Motor neuron (in vitro differentiated cells): ENCODE measurements at regions not wholly inside any gene's neighbourhood (a gene's known extent, or its start where the extent isn't known, plus 50 kb on each side); places are given as distances from the start of the nearest gene placed in this dataset.

Experiments used
- ATAC-seq, 8 experiments: fragments of 200-7000 bp; cut with Tn5 transposase; replicated peaks in 6 of 8; 2 replicates each; pipeline ENCODE4 v1.8.0; 2021; ENCODE audit warnings: mild to moderate bottlenecking in 8 of 8, moderate library complexity in 8 of 8
- H3K27ac ChIP-seq, 2 donors: fragments of 250-450 bp; sonication (Bioruptor Pico); 2 replicates each; pipeline ENCODE4 v1.9.0; 2021; ENCODE audit warnings: antibody characterized with exemption in 2 of 2, mild to moderate bottlenecking in 2 of 2, moderate library complexity in 1 of 2
- H3K4me1 ChIP-seq, 2 donors: fragments of 250-450 bp; sonication (Bioruptor Pico); replicated peaks in 1 of 2; 2 replicates each; pipeline ENCODE4 v1.6.1; 2021; ENCODE audit warnings: antibody characterized with exemption in 2 of 2, mild to moderate bottlenecking in 2 of 2, moderate library complexity in 1 of 2
- H3K4me3 ChIP-seq, 5 donors: fragments of 250-450 bp; sonication (Bioruptor Pico); 2 replicates each; pipeline ENCODE4 v1.9.0; 2021; ENCODE audit warnings: antibody characterized with exemption in 5 of 5, mild to moderate bottlenecking in 5 of 5, moderate library complexity in 4 of 5
- WGBS, 10 experiments: fragments of 450-650 bp; shearing (Covaris generic); methylation state at CpG; one replicate each; pipeline ENCODE4 v1.0.0; 2022; 5-methylcytosine and 5-hydroxymethylcytosine counted together
- in situ Hi-C, 9 experiments: fragments of 400-800 bp; cut with MboI; loops; one replicate each; pipeline ENCODE4 v1.15.0; 2021; ENCODE audit warnings: low sequenced_read_pairs in 9 of 9, low pct_unique_long_range_greater_than_20kb in 2 of 9; ENCODE audit not compliant: unreplicated experiment in 9 of 9

GRCh38 chr12:84553331-84554117 lies 359.1 kb downstream of the SLC6A15 start:
- Histone ChIP-seq H3K27ac (no peak overlapping the region), H3K4me1 (peaks cover 0 to 5% of the 10 kb centered on the region in 2 donors), H3K4me3 (no peak overlapping the region)
- in situ Hi-C loops = no loop called here
- no peak for ATAC-seq
- 87 to 100% (median 93%) methylated on average over 1 to 5 of the region's 5 CpGs for WGBS, 10 experiments

- in situ Hi-C loops = no loop called here
- H3K4me3 ChIP-seq = no peak overlapping the region
- WGBS, 10 experiments = 80 to 100% (median 88%) methylated on average over 1 of the region's 1 CpG; no CpG with 5 or more reads in 3 of the 10 experiments
- peaks cover 0 to 5% of the 10 kb centered on the region in 2 donors for H3K4me1 ChIP-seq
- ATAC-seq = no peak
- no peak overlapping the region for H3K27ac ChIP-seq
These were observed 361.2 kb downstream of the SLC6A15 start for GRCh38 chr12:84551373-84551772.

DNA sequence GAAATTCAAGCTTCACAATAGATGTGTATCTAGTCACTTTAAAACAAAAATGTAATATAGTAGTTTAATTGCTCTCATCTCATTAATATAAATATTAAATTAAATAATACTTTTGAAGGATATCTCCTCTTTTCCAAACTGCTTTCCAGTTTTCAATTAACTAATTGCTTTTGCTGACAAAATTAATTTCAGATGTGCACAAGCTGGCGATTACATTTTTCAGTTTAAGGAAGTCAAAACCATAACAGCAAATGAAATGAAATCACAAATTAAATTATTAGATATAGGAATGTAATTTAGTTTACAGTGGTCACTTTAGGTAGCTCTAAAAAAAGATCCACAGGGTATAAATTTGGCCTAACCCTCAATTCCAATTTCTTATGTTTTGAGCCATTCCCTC lies 362.1 kb downstream of the SLC6A15 start:
- 18 to 100% (median 83%) methylated on average over 1 of the region's 1 CpG; no CpG with 5 or more reads in 1 of the 10 experiments for WGBS, 10 experiments
- in situ Hi-C loops = no loop called here
- H3K27ac ChIP-seq = no peak overlapping the region
- H3K4me3 ChIP-seq = no peak overlapping the region
- peaks cover 0 to 5% of the 10 kb centered on the region in 2 donors for H3K4me1 ChIP-seq
- no peak for ATAC-seq

GRCh38 chr12:84542289-84542688 lies 370.3 kb downstream of the SLC6A15 start:
- ATAC-seq = no peak
- H3K4me3 ChIP-seq = no peak overlapping the region
- H3K4me1 ChIP-seq = no peaks in the 10 kb centered on the region
- no peak overlapping the region for H3K27ac ChIP-seq
- in situ Hi-C loops = no loop called here

DNA sequence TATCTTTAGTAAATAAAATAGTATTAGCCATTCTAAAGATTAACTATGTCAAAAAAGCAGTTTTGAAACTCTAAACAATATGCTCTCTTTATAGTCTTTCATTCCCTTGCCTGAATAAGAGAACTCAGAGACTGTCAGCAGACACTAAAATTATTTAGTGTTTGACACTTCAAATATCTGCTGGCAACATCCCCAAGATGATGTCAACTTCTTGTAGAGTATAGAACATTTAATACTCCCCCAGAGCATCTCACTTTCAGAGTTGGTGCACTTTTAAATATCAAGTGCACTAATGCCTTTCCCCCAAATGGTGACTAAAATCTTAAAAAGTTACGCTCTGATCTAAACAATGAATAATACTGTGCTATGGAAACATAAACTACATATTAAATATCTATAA lies 374.9 kb downstream of the SLC6A15 start:
- in situ Hi-C loops = no loop called here
- 63 to 100% (median 100%) methylated on average over 1 of the region's 1 CpG; no CpG with 5 or more reads in 5 of the 10 experiments for WGBS, 10 experiments
- no peak for ATAC-seq
- Histone ChIP-seq H3K27ac (no peak overlapping the region), H3K4me1 (no peaks in the 10 kb centered on the region), H3K4me3 (no peak overlapping the region)

- 10 to 100% (median 87%) methylated on average over 1 to 2 of the region's 2 CpGs for WGBS, 10 experiments
- Histone ChIP-seq H3K4me3 (no peak overlapping the region), H3K4me1 (peaks cover 0 to 7% of the 10 kb centered on the region in 2 donors), H3K27ac (no peak overlapping the region)
- in situ Hi-C loops = loop anchor here in 1 of 9 experiments (25.0 kb wide), 1 partner anchor 325 kb away; no protein-coding TSS in a partner anchor
- no peak for ATAC-seq
These were observed 399.8 kb downstream of the SLC6A15 start for GRCh38 chr12:84512751-84513150.

- no peak overlapping the region for H3K4me3 ChIP-seq
- H3K4me1 ChIP-seq = peaks cover 0 to 10% of the 10 kb centered on the region in 2 donors
- 0 to 100% (median 83%) methylated on average over 1 to 2 of the region's 2 CpGs; no CpG with 5 or more reads in 1 of the 10 experiments for WGBS, 10 experiments
- ATAC-seq = peak in 5 of 8 experiments; percentile 12 to 66 (median 59)
- H3K27ac ChIP-seq = no peak overlapping the region
- in situ Hi-C loops = loop anchor here in 1 of 9 experiments (10.0 to 25.0 kb wide), 2 partner anchors 328 to 684 kb away; no protein-coding TSS in a partner anchor
These were observed 403.7 kb downstream of the SLC6A15 start for GRCh38 chr12:84508851-84509260.

DNA sequence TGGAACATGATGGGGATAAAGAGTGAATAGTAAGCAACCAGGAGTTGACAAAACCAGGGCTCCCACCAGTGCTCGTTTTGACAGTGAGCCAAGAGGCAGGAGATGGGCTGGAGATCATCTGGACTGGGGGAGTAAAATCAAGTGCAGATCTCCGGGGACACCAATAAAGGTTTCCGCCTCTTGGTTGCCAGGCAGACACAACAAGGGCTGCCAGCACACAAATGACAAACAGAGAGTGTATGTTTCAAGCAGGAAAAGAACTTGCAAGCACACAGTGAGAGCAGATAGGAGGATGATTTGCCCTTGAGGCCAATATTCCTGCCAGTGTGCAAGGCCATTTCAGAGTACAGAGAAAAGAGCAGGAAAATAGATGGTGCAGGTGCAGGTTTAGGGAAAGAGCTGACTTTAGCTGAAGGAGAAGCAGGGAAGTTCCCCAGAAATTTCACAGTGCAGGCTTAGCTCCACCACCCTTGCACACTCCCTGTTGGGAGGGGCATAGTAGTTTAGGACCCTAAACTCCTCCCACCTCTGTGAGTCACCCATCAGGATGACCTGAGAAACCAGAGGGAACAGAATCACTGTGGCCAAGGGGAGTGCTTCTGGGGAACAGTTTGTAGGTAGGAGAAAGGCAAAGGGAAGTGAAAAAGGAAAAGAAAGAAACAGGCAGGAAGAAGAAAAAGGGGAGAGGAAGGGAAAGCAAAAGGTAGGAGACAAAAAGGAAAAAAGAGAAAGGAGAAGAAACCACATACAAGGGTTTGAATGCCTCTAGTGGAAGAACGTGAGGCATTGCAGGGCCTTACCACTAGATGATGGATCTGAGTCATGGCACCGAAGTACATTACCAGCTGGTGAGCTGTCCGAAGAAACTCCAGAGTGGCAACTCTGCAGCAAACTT lies 404.4 kb downstream of the SLC6A15 start:
- WGBS, 10 experiments = 0 to 100% (median 53%) methylated on average over 1 to 5 of the region's 6 CpGs
- ATAC-seq = peak in 6 of 8 experiments; percentile 64 to 96 (median 86)
- H3K27ac ChIP-seq = no peak overlapping the region
- in situ Hi-C loops = loop anchor here in 1 of 9 experiments (10.0 to 25.0 kb wide), 2 partner anchors 329 to 683 kb away; no protein-coding TSS in a partner anchor
- peaks cover 0 to 10% of the 10 kb centered on the region in 2 donors for H3K4me1 ChIP-seq
- H3K4me3 ChIP-seq = no peak overlapping the region

GRCh38 chr12:84506282-84506681 lies 406.3 kb downstream of the SLC6A15 start:
- no peak overlapping the region for H3K4me3 ChIP-seq
- H3K4me1 ChIP-seq = peaks cover 0 to 10% of the 10 kb centered on the region in 2 donors
- 0 to 83% (median 60%) methylated on average over 1 to 4 of the region's 5 CpGs; no CpG with 5 or more reads in 4 of the 10 experiments for whole genome bisulfite sequencing, 10 experiments
- in situ Hi-C loops = loop anchor here in 1 of 9 experiments (10.0 to 25.0 kb wide), 2 partner anchors 331 to 681 kb away; no protein-coding TSS in a partner anchor
- no peak for ATAC-seq
- H3K27ac ChIP-seq = no peak overlapping the region

DNA sequence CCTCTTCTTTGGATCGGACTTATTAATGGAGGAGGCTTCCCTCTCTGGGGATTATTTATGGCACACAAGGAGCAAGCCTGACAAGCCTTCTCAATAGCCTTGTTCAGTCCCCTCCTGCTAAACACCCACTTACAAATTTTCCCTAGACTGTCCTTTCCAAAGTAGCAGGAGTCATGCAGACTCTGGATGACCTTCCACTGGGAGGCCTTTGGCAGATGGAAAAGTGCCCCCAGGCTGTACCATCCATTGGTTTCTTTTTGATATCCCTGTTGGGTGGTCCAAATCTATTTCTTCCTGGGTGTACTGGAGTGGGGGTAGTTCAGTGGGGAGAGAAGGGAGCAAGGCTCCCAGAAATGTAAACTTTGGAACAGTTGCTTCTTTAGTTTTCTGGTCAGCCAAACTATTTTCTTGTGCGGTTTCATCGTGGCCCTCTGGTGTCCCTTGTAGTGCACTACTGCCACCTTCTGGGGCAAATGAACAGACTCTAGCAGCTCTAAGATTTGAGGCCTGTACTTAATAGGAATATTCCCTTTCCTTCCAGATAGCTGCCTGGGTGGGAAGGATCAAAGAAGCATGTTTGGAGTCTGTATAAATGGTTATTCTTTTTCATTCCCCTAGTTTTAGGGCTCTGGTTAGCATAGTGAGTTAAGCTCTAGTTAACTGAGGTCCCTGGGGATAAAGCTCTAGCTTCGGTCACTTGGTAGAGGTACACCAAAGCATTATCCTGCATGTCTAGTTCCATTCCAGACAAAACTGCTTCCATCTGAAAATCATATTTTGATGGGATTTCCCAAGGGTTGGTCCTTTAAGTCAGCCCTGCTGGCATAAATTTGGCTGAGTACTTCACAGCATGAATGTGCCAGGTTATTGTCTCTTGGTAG lies 409.5 kb downstream of the SLC6A15 start:
- in situ Hi-C loops = loop anchor here in 1 of 9 experiments (10.0 to 25.0 kb wide), 2 partner anchors 334 to 678 kb away; no protein-coding TSS in a partner anchor
- Histone ChIP-seq H3K27ac (no peak overlapping the region), H3K4me1 (peaks cover 0 to 6% of the 10 kb centered on the region in 2 donors), H3K4me3 (no peak overlapping the region)
- ATAC-seq = peak in 4 of 8 experiments; percentile 13 to 98 (median 90)
- 20 to 100% (median 63%) methylated on average over 1 to 4 of the region's 4 CpGs; no CpG with 5 or more reads in 4 of the 10 experiments for WGBS, 10 experiments

- 94 to 100% (median 100%) methylated on average over 1 to 2 of the region's 2 CpGs; no CpG with 5 or more reads in 5 of the 10 experiments for WGBS, 10 experiments
- H3K4me1 ChIP-seq = no peaks in the 10 kb centered on the region
- no peak for ATAC-seq
- no peak overlapping the region for H3K4me3 ChIP-seq
- no peak overlapping the region for H3K27ac ChIP-seq
- in situ Hi-C loops = loop anchor here in 1 of 9 experiments (10.0 to 25.0 kb wide), 2 partner anchors 335 to 678 kb away; no protein-coding TSS in a partner anchor
These were observed 410.3 kb downstream of the SLC6A15 start for GRCh38 chr12:84502180-84502860.
